ENCODE measurements at regions not wholly inside any gene's neighbourhood (a gene's known extent, or its start where the extent isn't known, plus 50 kb on each side); places are given as distances from the start of the nearest gene placed in this dataset.
"Not testable (repeated sequence)": the region's sequence is repeated elsewhere in the genome, so short reads cannot be mapped to it uniquely, and the experiment has no call there.

- DNase-seq = no peak
These were observed 2104.1 kb upstream of the ACO1 start for GRCh38 chr9:30280229-30280900.

DNA sequence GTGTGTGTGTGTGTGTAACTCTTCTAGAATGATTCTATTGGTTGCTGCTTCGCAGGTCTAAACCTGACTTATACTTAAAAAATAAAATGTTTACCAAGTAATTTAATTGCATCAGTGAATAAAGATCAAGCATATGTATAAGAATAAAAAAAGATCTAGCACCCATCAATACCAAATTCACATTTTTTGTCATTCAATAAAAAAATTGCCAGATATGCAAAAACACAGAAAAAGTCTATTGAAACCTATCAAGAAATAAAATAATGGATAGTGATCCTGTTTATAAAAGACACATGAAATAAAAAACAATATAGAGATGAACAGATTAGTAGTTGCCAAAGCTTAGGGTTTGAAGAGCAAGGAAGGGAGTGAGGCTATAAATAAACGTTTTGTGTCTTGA is 2095.0 kb upstream of the ACO1 start:
- no peak for DNase-seq

- DNase-seq = not testable (repeated sequence)
These were observed 2092.4 kb upstream of the ACO1 start for GRCh38 chr9:30292026-30292425.

DNA sequence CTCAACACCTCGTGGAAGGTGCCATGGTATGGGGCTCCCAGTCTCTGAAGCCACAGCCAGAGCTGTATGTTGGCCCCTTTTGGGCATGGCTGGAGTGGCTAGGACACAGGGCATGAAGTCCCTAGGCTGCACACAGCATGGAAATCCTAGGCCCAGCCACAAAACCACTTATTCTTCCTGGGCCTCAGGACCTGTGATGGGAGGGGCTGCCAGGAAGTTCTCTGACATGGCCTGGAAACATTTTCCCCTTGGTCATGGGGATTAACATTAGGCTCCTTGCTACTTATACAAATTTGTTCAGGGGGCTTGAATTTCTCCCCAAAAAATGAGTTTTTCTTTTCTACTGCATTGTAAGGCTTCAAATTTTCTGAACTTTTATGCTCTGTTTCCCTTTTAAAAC is 2091.2 kb upstream of the ACO1 start:
- DNase-seq = no peak

DNA sequence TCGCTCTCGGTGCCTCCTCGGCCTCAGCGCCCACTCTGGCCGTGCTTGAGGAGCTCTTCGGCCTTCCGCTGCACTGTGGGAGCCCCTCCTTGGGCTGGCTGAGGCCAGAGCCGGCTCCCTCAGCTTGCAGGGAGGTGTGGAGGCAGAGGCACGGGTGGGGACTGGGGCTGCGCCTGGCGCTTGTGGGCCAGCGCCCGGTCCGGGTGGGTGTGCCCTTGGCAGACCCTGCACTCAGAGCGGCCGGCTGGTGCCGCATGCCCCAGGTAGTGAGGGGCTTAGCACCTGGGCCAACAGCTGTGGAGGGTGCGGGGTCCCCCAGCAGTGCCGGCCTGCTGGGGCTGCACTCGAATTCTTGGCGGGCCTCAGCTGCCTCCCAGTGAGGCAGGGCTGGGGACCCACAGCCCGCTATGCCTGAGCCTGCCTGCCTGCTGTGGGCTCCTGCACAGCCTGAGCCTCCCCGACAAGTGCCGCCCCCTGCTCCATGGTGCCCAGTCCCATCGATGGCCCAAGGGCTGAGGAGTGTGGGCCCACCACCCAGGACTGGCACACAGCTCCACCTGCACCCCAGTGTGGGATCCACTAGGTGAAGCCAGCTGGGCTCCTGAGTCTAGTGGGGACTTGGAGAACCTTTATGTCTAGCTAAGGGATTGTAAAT is 2085.2 kb upstream of the ACO1 start:
- DNase-seq = no peak

- no peak for DNase-seq
These were observed 2083.0 kb upstream of the ACO1 start for GRCh38 chr9:30301271-30301963.

- no peak for DNase-seq
These were observed 2073.7 kb upstream of the ACO1 start for GRCh38 chr9:30310711-30311110.

GRCh38 chr9:30329431-30329830 is 2055.0 kb upstream of the ACO1 start:
- DNase-seq = no peak

DNA sequence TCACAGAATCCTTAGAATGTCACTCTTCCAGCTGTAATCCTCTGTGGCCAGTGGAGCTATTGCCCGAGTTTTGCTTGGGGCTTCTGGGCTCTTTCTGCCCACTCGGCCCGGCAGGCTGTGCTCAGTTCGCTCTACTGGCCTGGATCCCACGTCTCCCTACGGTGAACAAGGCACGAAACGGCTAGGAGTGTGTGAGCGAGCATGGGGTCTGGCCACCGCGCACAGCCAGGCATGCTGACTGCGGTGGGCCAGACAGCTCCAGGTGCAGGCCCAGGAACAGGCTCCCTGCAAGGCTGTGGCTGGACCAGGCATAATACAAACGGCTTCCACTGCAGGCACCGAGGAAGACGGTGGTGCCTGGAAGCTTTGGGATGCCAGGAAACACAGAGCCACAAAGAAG is 2035.5 kb upstream of the ACO1 start:
- no peak for DNase-seq

GRCh38 chr9:30349526-30350513 is 2034.6 kb upstream of the ACO1 start:
- DNase-seq = no peak

GRCh38 chr9:30356221-30356620 is 2028.2 kb upstream of the ACO1 start:
- no peak for DNase-seq

DNA sequence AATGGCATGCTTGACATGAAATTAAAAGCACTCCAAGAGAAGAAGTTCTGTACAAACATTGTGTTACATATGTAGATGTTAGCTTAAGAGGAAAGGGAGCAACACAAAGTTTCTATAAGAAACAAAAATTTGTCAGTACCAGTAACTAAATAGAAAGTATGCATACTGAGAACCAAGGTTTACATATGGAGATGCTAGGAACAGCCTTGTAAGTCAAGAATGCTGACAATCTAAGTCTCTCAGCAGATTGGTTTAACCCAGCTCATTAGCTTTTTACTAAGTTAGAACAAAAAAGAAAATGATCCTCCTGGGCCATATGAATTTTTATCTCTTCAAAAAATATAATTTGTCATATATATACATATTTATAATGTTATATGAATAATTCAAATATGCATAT is 2022.1 kb upstream of the ACO1 start:
- no peak for DNase-seq

- not testable (repeated sequence) for DNase-seq
These were observed 2018.3 kb upstream of the ACO1 start for GRCh38 chr9:30366140-30366539.

DNA sequence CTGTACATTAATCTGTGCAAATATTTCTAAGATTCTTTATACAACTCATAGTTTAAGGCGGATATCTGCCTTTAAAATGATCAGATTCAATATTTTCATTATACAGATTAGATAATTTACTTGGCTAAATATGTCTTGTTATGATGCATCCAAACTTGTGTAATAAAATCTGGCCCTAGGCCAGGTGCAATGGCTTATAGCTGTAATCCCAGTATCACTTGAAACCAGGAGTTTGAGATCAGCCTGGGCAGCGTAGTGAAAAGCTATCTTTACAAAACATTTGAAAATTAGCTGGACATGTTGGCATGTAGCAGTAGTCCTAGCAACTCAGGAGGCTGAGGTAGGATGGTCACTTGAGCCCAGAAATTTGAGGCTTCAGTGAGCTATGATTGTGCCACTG is 2002.2 kb upstream of the ACO1 start:
- no peak for DNase-seq

GRCh38 chr9:30410273-30410672 is 1974.2 kb upstream of the ACO1 start:
- no peak for DNase-seq

DNA sequence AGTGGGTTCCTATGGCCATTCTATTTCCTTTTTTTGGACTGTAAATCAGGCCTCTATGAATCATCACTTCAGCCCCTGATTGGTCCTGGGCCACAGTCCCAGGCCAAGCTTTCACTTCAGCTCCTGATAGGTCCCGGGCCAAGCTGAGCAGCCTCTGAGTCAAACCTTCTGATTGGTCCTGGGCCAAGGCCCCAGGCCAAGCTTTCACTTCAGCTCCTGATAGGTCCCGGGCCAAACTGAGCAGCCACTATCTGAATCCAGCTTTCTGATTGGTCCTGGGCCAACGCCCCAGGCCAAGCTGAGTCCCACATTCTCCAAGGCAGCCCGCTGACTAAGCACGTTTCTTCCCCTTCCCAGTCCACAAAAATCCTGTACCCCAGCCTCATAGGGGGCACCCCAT is 1972.9 kb upstream of the ACO1 start:
- no peak for DNase-seq

DNA sequence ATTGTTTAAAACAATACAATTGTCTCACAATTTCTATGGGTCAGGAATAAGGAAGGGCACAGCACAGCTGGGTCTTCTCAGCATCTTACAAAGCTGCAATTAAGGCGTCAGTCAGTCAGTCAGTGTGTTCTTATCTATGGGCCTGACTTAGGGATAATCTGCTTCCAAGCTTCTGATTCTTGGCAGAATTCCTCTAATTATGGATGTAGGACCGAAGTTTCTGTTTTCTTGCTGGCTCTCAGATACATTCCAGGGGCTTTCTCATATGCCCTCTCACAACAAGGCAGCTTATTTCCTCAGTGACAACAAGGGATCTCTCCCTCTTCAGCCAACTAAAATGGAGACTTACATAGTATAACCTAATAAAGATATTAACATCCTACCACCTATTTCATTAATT is 1925.3 kb upstream of the ACO1 start:
- no peak for DNase-seq

DNA sequence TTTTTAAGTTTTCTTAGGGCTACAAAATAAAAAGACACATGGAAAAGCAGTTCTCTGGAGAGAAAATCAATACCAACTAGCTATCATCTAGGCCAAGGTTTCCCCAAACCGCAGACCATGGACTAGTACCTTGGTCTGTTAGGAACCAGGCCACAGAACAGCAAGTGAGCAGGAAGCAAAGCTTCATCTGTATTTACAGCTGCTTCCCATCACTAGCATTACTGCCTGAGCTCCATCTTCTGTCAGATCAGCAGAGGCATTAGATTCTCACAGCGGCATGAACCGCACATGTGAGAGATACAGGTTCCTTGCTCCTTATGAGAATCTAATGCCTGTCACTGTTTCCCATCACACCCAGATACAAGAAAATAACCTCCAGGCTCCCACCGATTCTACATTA is 1907.6 kb upstream of the ACO1 start:
- no peak for DNase-seq

DNA sequence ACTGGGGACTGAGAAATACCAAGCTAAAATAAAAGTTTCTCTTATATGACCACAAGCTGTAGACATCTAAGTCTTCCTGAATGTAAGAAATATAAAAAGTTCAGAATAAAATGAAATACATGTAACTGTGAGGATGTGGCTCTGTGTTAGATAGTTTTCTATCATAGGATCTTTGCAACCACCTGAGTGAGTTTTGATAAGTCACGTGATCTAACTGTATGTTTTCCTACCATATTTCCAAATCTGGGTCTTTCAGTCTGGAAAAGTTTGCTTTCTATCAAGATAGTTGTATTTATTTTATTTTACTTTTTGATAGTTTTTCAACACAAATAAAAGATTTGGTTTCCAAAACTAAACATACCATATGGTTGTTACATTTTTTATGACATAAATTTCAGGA is 1905.8 kb upstream of the ACO1 start:
- DNase-seq = no peak

DNA sequence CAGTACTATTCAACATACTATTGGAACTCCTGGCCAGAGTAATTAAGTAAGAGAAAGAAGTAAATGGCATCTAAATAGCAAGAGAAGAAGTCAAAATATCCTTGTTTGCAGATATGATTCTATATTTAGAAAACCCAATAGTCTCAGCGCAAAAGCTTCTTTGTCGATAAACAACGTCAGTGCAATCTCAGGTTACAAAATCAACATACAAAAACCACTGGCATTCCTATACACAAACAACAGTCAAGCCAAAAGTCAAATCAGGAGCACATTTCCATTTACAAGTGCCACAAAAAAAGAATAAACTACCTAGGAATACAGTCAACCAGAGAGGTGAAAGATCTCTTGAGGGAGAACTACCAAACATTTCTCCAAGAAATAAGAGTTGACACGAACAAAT is 1901.9 kb upstream of the ACO1 start:
- no peak for DNase-seq

DNA sequence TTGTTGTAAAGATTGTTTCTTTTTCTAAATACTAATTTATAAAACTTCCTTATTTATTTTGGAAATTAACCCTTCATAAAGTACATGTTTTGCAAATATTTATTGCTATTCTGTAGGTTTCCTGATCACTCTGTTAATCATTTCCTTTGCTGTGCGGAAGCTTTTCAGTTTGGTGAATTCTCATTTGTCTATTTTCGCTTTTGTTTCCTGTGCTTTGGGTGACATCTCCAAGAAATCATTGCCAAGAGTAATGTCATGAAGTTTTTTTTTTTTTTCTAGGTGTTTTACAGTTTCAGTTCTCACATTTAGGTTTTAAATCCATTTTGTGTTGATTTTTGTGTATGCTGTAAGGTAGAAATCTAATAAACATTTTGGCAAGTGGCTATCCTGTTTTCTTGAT is 1899.8 kb upstream of the ACO1 start:
- no peak for DNase-seq

- no peak for DNase-seq
These were observed 1879.9 kb upstream of the ACO1 start for GRCh38 chr9:30504502-30504905.

DNA sequence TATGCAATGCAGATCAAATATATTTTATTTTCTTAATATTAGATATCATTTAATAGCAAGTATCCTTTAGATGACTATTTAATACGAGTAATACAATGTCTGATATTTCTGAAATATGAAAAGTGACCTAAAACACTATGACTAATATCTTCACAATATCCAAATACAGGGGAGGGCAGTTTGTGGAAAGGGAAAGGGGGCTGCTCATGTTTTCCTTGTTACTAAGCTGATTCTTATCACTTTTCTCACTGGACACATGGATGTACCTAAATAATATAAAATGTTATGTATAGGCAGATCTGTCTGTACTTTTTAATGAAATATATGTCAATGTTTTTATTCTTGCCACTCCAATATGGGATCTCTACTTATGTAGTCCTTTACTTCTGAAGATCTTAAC is 1879.1 kb upstream of the ACO1 start:
- no peak for DNase-seq

All from cerebellar nuclear complex (tissue), 1 donor.